GM23338 (cell line): ENCODE measurements at regions not wholly inside any gene's neighbourhood (a gene's known extent, or its start where the extent isn't known, plus 50 kb on each side); places are given as distances from the start of the nearest gene placed in this dataset.

ENCODE experiments used
- ATAC-seq: fragments of 200-7000 bp; cut with Tn5 transposase; 3 replicates; pipeline ENCODE4 v1.9.1; 2020
- DNase-seq: peaks from one replicate; pipeline ENCODE4 v3.0.0-alpha.2; 2015; ENCODE audit warnings: low spot score
- H2AFZ ChIP-seq: fragments of 200-600 bp; sonication (generic); 2 replicates; pipeline ENCODE4 v1.8.0; 2016; ENCODE audit warnings: antibody characterized with exemption, mild to moderate bottlenecking, moderate library complexity
- H3F3A ChIP-seq: fragments of 200-600 bp; sonication (generic); replicated peaks from 2 replicates; pipeline ENCODE4 v1.8.0; 2017; ENCODE audit warnings: antibody characterized with exemption, mixed run types, low read depth
- H3K27ac ChIP-seq: fragments of 200-600 bp; sonication (generic); 2 replicates; pipeline ENCODE4 v1.6.1; 2016; ENCODE audit warnings: low read depth
- H3K27me3 ChIP-seq: fragments of 200-600 bp; sonication (generic); 2 replicates; pipeline ENCODE4 v1.8.0; 2016; ENCODE audit warnings: mild to moderate bottlenecking, mixed run types, moderate library complexity; ENCODE audit not compliant: insufficient read depth
- H3K36me3 ChIP-seq: fragments of 200-600 bp; sonication (generic); 2 replicates; pipeline ENCODE4 v1.8.0; 2016; ENCODE audit warnings: mild to moderate bottlenecking; ENCODE audit not compliant: insufficient read depth
- H3K4me1 ChIP-seq: fragments of 200-600 bp; sonication (generic); 2 replicates; pipeline ENCODE4 v1.8.0; 2016; ENCODE audit warnings: mild to moderate bottlenecking, moderate library complexity; ENCODE audit not compliant: insufficient read depth
- H3K4me2 ChIP-seq: fragments of 200-600 bp; sonication (generic); 2 replicates; pipeline ENCODE4 v1.7.1; 2017; ENCODE audit warnings: mixed run types
- H3K4me3 ChIP-seq: fragments of 200-600 bp; sonication (generic); 2 replicates; pipeline ENCODE4 v1.6.1; 2016; ENCODE audit warnings: mixed run types
- H3K79me2 ChIP-seq: fragments of 200-600 bp; sonication (generic); replicated peaks from 2 replicates; pipeline ENCODE4 v1.8.0; 2017; ENCODE audit warnings: mild to moderate bottlenecking; ENCODE audit not compliant: insufficient read depth
- H3K9me2 ChIP-seq: fragments of 200-600 bp; sonication (generic); 2 replicates; pipeline ENCODE4 v1.8.0; 2017; ENCODE audit not compliant: insufficient read depth
- H4K20me1 ChIP-seq: fragments of 200-600 bp; sonication (generic); replicated peaks from 2 replicates; pipeline ENCODE4 v1.8.0; 2017; ENCODE audit warnings: mild to moderate bottlenecking; ENCODE audit not compliant: insufficient read depth
- H3K27ac Mint-ChIP-seq: 2 replicates; pipeline ENCODE4 v1.8.0; 2020; ENCODE audit warnings: inconsistent platforms, mild to moderate bottlenecking, moderate library complexity, mixed read lengths
- H3K27me3 Mint-ChIP-seq: 3 replicates; pipeline ENCODE4 v1.8.0; 2022; ENCODE audit warnings: low read depth, mild to moderate bottlenecking, moderate library complexity, mixed read lengths, inconsistent platforms; ENCODE audit not compliant: insufficient read depth, poor library complexity
- H3K36me3 Mint-ChIP-seq: 3 replicates; pipeline ENCODE4 v1.8.0; 2021; ENCODE audit warnings: low read depth, mild to moderate bottlenecking, inconsistent platforms, moderate library complexity, mixed read lengths
- H3K4me1 Mint-ChIP-seq: 3 replicates; pipeline ENCODE4 v1.8.0; 2020; ENCODE audit warnings: mild to moderate bottlenecking, inconsistent platforms, mixed read lengths
- H3K4me3 Mint-ChIP-seq: 3 replicates; pipeline ENCODE4 v1.8.0; 2021; ENCODE audit warnings: moderate library complexity, mild to moderate bottlenecking, inconsistent platforms, mixed read lengths
- H3K9me3 Mint-ChIP-seq: 3 replicates; pipeline ENCODE4 v1.8.0; 2020; ENCODE audit warnings: moderate library complexity, mild to moderate bottlenecking, inconsistent platforms, mixed read lengths
- CREB1 ChIP-seq: fragments of 250-450 bp; sonication (Bioruptor Pico); IDR thresholded peaks from 2 replicates; pipeline ENCODE4 v1.5.0; 2020; ENCODE audit warnings: low read depth, mild to moderate bottlenecking, moderate library complexity
- EZH2 ChIP-seq: fragments of 200-600 bp; sonication (generic); IDR thresholded peaks from one replicate; pipeline ENCODE4 v1.8.0; 2017; ENCODE audit warnings: antibody characterized with exemption, mild to moderate bottlenecking, low read depth; ENCODE audit not compliant: unreplicated experiment
- EZH2phosphoT487 ChIP-seq: fragments of 200-600 bp; sonication (generic); IDR thresholded peaks from one replicate; pipeline ENCODE4 v1.8.1; 2018; ENCODE audit warnings: antibody characterized with exemption; ENCODE audit not compliant: unreplicated experiment
- JUNB ChIP-seq: IDR thresholded peaks from one replicate; pipeline ENCODE4 v1.6.1; 2016; ENCODE audit warnings: antibody characterized with exemption; ENCODE audit not compliant: unreplicated experiment
- NANOG ChIP-seq: IDR thresholded peaks from 2 replicates; pipeline ENCODE4 v1.6.1; 2016; ENCODE audit warnings: antibody characterized with exemption, borderline replicate concordance
- POLR2AphosphoS5 ChIP-seq: IDR thresholded peaks from 2 replicates; pipeline ENCODE4 v1.6.1; 2016; ENCODE audit warnings: antibody characterized with exemption, low read depth
- STAT1 ChIP-seq: IDR thresholded peaks from one replicate; pipeline ENCODE4 v1.6.1; 2016; ENCODE audit warnings: antibody characterized with exemption; ENCODE audit not compliant: unreplicated experiment
- ZNF114 ChIP-seq: fragments of 250-450 bp; sonication (Bioruptor Pico); IDR thresholded peaks from 2 replicates; pipeline ENCODE4 v1.5.0; 2020; ENCODE audit warnings: mild to moderate bottlenecking, moderate library complexity
- ZNF331 ChIP-seq: fragments of 250-450 bp; sonication (Bioruptor Pico); IDR thresholded peaks from 2 replicates; pipeline ENCODE4 v1.5.0; 2020; ENCODE audit warnings: low read depth, mild to moderate bottlenecking, moderate library complexity
- ZNF462 ChIP-seq: fragments of 250-450 bp; sonication (Bioruptor Pico); IDR thresholded peaks from 2 replicates; pipeline ENCODE4 v1.5.0; 2020; ENCODE audit warnings: mild to moderate bottlenecking, moderate library complexity
- TF ChIP-seq, protein P1 (sequence below): IDR thresholded peaks from 2 replicates; pipeline ENCODE4 v1.6.1; 2016; ENCODE audit warnings: antibody characterized with exemption
- TF ChIP-seq, protein P2 (sequence below), 2 experiments: fragments of 200-600 bp in 1 of 2; sonication (generic) in 1 of 2; conservative IDR thresholded peaks; 2 replicates each; pipeline versions ENCODE4 v1.5.1 to v1.6.1; 2016 to 2017; ENCODE audit warnings: antibody characterized with exemption in 2 of 2, low read depth in 2 of 2, mild to moderate bottlenecking in 2 of 2, moderate library complexity in 1 of 2
- TF ChIP-seq, protein P3 (sequence below): IDR thresholded peaks from one replicate; pipeline ENCODE4 v1.6.1; 2018; ENCODE audit warnings: antibody characterized with exemption; ENCODE audit not compliant: unreplicated experiment

DNA sequence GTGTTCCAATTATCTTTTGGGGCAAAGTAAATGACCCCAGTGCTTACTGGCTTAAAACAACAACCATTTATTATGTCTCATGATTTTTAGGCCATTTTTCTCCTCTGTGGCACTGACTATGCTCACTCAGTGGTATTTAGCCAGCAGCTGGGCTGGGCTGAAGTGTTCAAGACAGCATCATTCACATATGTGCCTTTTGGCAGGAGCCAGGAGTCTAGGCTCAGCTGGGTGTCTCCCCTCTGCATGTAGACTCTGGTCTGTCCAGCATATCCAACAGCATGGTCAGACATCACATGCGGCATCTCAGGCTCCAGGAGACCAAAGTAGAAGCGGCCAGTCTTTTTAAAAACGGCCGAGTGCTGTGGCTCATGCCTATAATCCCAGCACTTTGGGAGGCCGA lies 120.3 kb upstream of the TOP1 start:
- Histone ChIP-seq H3K79me2 (no peaks in the 10 kb centered on the region), H3K27ac (no peak overlapping the region), H3K36me3 (no peaks in the 10 kb centered on the region), H3K4me3 (no peak overlapping the region), H3K4me1 (no peaks in the 10 kb centered on the region), H3K9me2 (no peaks in the 10 kb centered on the region), H3K4me2 (no peak overlapping the region), H2AFZ (no peak overlapping the region), H3F3A (no peaks in the 10 kb centered on the region), H3K27me3 (no peaks in the 10 kb centered on the region), H4K20me1 (no peaks in the 10 kb centered on the region)
- no peak overlapping the region for H3K4me3 Mint-ChIP-seq
- H3K4me1 Mint-ChIP-seq, result peaks cover 3% of the 10 kb centered on the region; the same call in 1 of the 3 replicates
- no peak for DNase-seq
- H3K27ac Mint-ChIP-seq, result no peak overlapping the region
- peaks cover 9% of the 10 kb centered on the region for H3K27me3 Mint-ChIP-seq
- peaks cover 6% of the 10 kb centered on the region for H3K36me3 Mint-ChIP-seq
- no peak for ATAC-seq
- peaks cover 18% of the 10 kb centered on the region for H3K9me3 Mint-ChIP-seq
- TF ChIP-seq, protein P1, sequence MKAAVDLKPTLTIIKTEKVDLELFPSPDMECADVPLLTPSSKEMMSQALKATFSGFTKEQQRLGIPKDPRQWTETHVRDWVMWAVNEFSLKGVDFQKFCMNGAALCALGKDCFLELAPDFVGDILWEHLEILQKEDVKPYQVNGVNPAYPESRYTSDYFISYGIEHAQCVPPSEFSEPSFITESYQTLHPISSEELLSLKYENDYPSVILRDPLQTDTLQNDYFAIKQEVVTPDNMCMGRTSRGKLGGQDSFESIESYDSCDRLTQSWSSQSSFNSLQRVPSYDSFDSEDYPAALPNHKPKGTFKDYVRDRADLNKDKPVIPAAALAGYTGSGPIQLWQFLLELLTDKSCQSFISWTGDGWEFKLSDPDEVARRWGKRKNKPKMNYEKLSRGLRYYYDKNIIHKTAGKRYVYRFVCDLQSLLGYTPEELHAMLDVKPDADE, result no peak
- TF ChIP-seq, protein P2, sequence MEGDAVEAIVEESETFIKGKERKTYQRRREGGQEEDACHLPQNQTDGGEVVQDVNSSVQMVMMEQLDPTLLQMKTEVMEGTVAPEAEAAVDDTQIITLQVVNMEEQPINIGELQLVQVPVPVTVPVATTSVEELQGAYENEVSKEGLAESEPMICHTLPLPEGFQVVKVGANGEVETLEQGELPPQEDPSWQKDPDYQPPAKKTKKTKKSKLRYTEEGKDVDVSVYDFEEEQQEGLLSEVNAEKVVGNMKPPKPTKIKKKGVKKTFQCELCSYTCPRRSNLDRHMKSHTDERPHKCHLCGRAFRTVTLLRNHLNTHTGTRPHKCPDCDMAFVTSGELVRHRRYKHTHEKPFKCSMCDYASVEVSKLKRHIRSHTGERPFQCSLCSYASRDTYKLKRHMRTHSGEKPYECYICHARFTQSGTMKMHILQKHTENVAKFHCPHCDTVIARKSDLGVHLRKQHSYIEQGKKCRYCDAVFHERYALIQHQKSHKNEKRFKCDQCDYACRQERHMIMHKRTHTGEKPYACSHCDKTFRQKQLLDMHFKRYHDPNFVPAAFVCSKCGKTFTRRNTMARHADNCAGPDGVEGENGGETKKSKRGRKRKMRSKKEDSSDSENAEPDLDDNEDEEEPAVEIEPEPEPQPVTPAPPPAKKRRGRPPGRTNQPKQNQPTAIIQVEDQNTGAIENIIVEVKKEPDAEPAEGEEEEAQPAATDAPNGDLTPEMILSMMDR (conservative IDR thresholded peaks at IDR 0.05; ENCODE audit: low read depth in 2 of 2), result no peak
- TF ChIP-seq ZNF114 (CRISPR knock-in tag), result no peak
- no peak for TF ChIP-seq POLR2AphosphoS5
- TF ChIP-seq, protein P3, sequence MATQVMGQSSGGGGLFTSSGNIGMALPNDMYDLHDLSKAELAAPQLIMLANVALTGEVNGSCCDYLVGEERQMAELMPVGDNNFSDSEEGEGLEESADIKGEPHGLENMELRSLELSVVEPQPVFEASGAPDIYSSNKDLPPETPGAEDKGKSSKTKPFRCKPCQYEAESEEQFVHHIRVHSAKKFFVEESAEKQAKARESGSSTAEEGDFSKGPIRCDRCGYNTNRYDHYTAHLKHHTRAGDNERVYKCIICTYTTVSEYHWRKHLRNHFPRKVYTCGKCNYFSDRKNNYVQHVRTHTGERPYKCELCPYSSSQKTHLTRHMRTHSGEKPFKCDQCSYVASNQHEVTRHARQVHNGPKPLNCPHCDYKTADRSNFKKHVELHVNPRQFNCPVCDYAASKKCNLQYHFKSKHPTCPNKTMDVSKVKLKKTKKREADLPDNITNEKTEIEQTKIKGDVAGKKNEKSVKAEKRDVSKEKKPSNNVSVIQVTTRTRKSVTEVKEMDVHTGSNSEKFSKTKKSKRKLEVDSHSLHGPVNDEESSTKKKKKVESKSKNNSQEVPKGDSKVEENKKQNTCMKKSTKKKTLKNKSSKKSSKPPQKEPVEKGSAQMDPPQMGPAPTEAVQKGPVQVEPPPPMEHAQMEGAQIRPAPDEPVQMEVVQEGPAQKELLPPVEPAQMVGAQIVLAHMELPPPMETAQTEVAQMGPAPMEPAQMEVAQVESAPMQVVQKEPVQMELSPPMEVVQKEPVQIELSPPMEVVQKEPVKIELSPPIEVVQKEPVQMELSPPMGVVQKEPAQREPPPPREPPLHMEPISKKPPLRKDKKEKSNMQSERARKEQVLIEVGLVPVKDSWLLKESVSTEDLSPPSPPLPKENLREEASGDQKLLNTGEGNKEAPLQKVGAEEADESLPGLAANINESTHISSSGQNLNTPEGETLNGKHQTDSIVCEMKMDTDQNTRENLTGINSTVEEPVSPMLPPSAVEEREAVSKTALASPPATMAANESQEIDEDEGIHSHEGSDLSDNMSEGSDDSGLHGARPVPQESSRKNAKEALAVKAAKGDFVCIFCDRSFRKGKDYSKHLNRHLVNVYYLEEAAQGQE, result no peak
- no peak for TF ChIP-seq STAT1
- TF ChIP-seq ZNF331 (CRISPR knock-in tag), result no peak
- no peak for TF ChIP-seq JUNB
- no peak for TF ChIP-seq EZH2phosphoT487
- no peak for TF ChIP-seq ZNF462 (CRISPR knock-in tag)
- TF ChIP-seq EZH2, result no peak
- TF ChIP-seq NANOG, result no peak
- no peak for TF ChIP-seq CREB1 (CRISPR knock-in tag)
